Omental fat pad (tissue), 3 donors: ENCODE measurements at regions not wholly inside any gene's neighbourhood (a gene's known extent, or its start where the extent isn't known, plus 50 kb on each side); places are given as distances from the start of the nearest gene placed in this dataset.
"Not testable (repeated sequence)": the region's sequence is repeated elsewhere in the genome, so short reads cannot be mapped to it uniquely, and the experiment has no call there.

Source experiments
- ATAC-seq: fragments of 150-250 bp; one replicate; pipeline ENCODE4 v1.9.1; 2016; ENCODE audit warnings: mild to moderate bottlenecking, moderate library complexity; ENCODE audit not compliant: low FRiP score
- DNase-seq: peaks from one replicate; pipeline ENCODE4 v3.0.0-alpha.2; 2019; ENCODE audit warnings: low spot score
- CTCF ChIP-seq, 3 donors: fragments of 450-650 bp; IDR thresholded peaks; one replicate each; pipeline ENCODE4 v1.5.1; 2016 to 2017; ENCODE audit warnings: antibody characterized with exemption in 3 of 3, mild to moderate bottlenecking in 3 of 3, moderate library complexity in 2 of 3

DNA sequence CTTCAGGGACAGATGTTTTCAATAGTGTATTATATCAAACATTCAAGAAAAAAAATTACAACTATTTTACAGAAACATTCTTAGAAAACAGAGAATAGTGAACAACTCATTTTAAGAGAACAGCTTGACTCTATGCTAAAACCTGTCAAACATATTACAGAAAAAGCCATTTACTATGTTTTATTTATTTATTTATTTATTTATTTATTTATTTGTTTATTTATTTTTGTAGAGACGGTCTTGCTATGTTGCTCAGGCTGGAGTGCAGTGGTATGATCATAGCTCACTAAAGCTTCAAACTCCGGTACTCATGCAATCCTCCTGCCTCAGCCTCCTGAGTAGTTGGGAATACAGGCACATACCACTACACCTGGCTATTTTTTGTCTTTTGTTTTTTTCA is 317.9 kb upstream of the HTR1E start:
- DNase-seq (no peak), ATAC-seq (no peak)
- TF ChIP-seq CTCF (IDR thresholded peaks at IDR 0.05): no peak

GRCh38 chr6:86615299-86615698 is 322.0 kb upstream of the HTR1E start:
- ATAC-seq (no peak), DNase-seq (no peak)
- TF ChIP-seq CTCF (IDR thresholded peaks at IDR 0.05): no peak

DNA sequence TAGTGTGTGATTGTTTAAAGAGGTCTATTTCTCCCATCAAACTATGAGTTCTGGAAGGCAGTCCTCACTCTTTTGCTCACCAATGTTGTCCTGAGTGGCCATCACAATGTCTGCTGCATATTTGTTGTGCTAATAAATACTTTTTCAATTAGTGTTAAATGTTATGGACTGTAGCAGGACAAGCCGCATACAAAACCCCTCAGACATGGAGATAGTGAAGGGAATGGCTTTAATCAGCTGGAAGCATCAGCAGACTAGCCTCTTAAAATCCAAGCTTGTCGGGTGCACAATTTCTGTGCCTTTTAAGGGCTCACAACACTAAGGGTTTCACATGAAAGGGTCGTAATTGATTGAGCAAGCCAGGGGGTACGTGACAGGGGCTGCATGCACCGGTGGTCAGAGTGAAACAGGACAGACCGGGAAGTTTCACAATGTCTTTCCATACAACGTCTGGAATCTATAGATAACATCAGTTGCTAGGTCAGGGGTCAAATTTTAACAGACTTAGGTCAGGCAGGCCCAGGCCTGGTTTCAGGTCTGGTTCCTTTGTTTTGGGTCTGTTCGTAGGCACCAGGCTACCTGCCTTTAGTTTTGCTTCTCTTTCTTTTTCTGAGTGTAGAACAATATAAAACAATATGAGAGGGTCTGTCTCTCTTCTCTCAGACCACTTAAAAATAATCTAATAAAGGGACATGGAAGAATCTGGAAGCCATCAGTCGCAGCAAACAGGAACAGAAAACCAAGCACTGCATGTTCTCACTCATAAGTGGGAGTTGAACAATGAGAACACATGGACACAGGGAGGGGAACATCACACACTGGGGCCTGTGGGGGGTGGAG is 327.6 kb upstream of the HTR1E start:
- no peak for DNase-seq
- no peak for TF ChIP-seq CTCF (IDR thresholded peaks at IDR 0.05)
- no peak for ATAC-seq

DNA sequence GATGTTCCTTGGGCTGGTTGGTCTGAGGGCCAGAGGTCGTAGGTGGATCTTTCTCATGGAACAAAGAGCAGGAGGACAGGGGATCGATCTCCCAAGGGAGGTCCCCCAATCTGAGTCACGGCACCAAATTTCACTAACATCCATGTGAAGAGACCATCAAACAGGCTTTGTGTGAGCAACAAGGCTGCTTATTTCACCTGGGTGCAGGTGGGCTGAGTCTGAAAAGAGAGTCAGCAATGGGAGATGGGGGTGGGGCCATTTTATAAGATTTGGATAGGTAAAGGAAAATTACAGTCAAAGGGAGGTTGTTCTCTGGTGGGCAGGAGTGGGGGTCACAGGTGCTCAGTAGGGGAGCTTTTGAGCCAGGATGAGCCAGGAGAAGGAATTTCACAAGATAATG is 334.0 kb upstream of the HTR1E start:
- ATAC-seq, DNase-seq: not testable (repeated sequence)

DNA sequence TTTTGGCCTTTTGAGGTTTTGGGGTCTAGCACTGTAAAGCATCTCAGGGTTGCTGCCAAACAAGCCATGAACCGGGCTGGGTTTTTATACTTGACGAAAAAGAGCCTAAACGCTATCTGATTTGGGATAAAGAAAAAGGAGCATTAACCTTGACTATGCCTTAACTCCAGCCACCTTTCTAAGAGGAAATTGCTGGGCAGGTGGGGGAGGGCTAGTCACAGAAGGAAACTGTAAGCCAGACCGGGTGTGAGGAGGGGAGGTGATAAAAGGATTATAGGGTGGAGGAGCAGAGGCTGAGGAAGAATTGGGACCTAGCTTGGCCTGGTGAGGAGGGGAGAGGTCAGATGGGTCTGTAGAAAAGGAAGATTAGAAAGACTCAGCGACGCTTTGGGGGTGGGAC is 335.2 kb upstream of the HTR1E start:
- not testable (repeated sequence) for DNase-seq, ATAC-seq

DNA sequence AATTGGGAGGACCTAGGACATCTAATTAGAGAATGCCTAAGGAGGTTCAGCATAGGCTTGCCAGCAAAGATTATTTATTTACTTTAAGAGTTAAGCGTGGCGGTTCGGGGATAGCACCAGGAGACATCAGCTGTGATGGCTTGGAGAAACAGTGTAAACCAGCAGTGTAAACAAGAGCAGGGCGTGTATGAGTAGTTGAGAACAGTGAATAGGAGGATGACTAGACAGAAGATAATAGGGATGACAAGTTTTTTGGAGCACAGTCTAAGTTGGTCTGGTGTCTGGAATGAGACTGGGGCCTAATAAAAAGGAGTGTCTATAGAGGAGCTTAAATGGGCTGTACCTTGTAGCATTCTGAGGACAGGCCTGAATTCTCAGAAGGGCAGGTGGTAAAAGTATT is 338.4 kb upstream of the HTR1E start:
- not testable (repeated sequence) for ATAC-seq, DNase-seq

DNA sequence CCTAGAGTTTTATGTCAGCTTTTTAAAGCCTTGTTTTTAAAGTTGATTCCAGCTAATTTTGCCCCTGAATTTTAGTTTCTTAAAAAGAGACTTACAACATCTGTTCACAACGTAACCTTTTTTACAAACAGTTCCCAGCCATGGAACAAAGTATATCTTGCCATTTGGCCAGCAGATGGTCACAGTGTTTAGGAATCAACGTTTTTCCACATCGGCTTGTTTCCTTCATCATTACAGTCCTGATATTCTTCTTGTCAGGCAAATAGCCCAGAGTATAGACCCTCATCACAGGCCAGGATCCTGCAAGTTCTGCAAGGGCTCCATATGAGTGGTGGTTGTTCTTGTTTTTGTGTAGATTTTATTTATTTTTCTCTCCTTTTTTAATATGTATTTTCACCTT is 341.7 kb upstream of the HTR1E start:
- ATAC-seq: no peak
- no peak for DNase-seq
- no peak for TF ChIP-seq CTCF (IDR thresholded peaks at IDR 0.05)

GRCh38 chr6:86586195-86586594 is 351.1 kb upstream of the HTR1E start:
- TF ChIP-seq CTCF (IDR thresholded peaks at IDR 0.05): no peak
- DNase-seq (no peak), ATAC-seq (no peak)

DNA sequence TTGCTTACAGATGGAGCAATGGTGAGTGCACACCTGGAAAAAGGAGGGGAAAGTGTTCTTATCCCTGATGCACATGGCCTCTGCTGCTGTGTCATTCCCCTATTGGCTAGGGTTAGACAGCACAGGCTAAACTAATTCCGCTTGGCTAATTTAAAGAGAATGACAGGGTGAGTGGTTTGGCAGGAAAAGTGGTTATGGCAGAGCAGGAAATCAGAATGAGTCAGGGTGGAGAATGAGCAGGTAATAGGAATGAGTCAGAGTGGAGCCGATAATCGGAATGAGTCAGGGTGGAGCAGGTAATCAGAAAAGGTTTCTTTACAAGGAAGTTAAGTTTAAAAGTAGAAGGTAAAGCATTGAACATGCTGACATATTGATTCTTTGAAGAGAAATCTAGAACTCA is 355.5 kb upstream of the HTR1E start:
- no peak for ATAC-seq
- no peak for TF ChIP-seq CTCF (IDR thresholded peaks at IDR 0.05)
- no peak for DNase-seq
